DND-41 (cell line): ENCODE measurements at regions not wholly inside any gene's neighbourhood (a gene's known extent, or its start where the extent isn't known, plus 50 kb on each side); places are given as distances from the start of the nearest gene placed in this dataset.

ENCODE experiments used
- EZH2 ChIP-seq: IDR thresholded peaks from 3 replicates; pipeline ENCODE4 v1.6.1; 2012; ENCODE audit warnings: borderline replicate concordance, low read depth, mild to moderate bottlenecking, moderate library complexity, low read length, inconsistent platforms; ENCODE audit not compliant: severe bottlenecking
- TF ChIP-seq, protein P1 (sequence below): IDR thresholded peaks from 2 replicates; pipeline ENCODE4 v1.5.1; 2012; ENCODE audit warnings: borderline replicate concordance, low read length, moderate library complexity, mild to moderate bottlenecking; ENCODE audit not compliant: poor library complexity, severe bottlenecking; ENCODE audit errors: extremely low read depth

DNA sequence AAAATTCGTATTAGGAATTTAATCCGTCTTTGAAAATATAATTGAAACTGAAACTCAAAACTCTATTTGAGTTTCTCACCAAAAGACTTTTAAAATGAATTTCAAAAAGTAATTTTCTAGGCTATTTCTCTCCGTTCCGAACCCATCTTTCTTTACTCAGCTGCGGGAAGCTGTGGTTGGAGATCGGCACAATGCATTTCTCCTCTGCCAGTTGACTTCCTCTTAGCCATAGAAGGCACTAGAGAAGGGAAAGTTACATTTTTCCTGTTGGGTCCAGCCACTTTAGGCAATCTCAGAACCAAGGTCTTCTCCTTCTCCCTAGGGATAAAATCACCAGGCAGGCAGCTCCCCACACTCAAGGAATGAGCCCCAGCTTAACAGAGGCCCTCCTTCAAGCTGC lies 133.6 kb upstream of the COL1A2 start:
- TF ChIP-seq, protein P1, sequence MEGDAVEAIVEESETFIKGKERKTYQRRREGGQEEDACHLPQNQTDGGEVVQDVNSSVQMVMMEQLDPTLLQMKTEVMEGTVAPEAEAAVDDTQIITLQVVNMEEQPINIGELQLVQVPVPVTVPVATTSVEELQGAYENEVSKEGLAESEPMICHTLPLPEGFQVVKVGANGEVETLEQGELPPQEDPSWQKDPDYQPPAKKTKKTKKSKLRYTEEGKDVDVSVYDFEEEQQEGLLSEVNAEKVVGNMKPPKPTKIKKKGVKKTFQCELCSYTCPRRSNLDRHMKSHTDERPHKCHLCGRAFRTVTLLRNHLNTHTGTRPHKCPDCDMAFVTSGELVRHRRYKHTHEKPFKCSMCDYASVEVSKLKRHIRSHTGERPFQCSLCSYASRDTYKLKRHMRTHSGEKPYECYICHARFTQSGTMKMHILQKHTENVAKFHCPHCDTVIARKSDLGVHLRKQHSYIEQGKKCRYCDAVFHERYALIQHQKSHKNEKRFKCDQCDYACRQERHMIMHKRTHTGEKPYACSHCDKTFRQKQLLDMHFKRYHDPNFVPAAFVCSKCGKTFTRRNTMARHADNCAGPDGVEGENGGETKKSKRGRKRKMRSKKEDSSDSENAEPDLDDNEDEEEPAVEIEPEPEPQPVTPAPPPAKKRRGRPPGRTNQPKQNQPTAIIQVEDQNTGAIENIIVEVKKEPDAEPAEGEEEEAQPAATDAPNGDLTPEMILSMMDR = no peak
- no peak for TF ChIP-seq EZH2
